Gastrocnemius medialis (tissue), 4 donors: ENCODE measurements at regions not wholly inside any gene's neighbourhood (a gene's known extent, or its start where the extent isn't known, plus 50 kb on each side); places are given as distances from the start of the nearest gene placed in this dataset.
"Not testable (repeated sequence)": the region's sequence is repeated elsewhere in the genome, so short reads cannot be mapped to it uniquely, and the experiment has no call there.

ENCODE experiments used
- POLR2A ChIP-seq, 2 donors: fragments of 450-650 bp; IDR thresholded peaks; one replicate each; pipeline ENCODE4 v1.6.1; 2017; ENCODE audit warnings: antibody characterized with exemption in 2 of 2, mild to moderate bottlenecking in 2 of 2, moderate library complexity in 2 of 2
- TF ChIP-seq, protein P1 (sequence below), 5 experiments: fragments of 450-650 bp in 3 of 5; fragments of 200-600 bp in 2 of 5; sonication (generic) in 2 of 5; IDR thresholded peaks in 4 of 5; conservative IDR thresholded peaks in 1 of 5; 1 replicate in 4 of 5; 2 replicates in 1 of 5; pipeline ENCODE4 v1.5.1; 2016 to 2019; ENCODE audit warnings: antibody characterized with exemption in 5 of 5, mild to moderate bottlenecking in 3 of 5, moderate library complexity in 3 of 5

DNA sequence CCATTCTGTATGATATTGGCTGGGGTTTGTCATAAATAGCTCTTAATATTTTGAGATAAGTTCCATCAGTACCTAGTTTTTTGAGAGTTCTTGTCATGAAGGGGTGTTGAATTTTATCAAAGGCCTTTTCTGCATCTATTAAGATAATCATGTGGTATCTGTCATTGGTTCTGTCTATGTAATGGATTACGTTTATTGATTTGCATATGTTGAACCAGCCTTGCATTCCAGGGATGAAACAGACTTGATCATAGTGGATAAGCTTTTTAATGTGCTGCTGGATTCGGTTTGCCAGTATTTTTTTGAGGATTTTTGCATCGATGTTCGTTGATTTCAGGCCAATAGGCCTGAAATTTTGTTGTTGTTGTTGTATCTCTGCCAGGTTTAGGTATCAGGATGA, 469.4 kb upstream of the SPRY2 start:
- TF ChIP-seq, protein P1, sequence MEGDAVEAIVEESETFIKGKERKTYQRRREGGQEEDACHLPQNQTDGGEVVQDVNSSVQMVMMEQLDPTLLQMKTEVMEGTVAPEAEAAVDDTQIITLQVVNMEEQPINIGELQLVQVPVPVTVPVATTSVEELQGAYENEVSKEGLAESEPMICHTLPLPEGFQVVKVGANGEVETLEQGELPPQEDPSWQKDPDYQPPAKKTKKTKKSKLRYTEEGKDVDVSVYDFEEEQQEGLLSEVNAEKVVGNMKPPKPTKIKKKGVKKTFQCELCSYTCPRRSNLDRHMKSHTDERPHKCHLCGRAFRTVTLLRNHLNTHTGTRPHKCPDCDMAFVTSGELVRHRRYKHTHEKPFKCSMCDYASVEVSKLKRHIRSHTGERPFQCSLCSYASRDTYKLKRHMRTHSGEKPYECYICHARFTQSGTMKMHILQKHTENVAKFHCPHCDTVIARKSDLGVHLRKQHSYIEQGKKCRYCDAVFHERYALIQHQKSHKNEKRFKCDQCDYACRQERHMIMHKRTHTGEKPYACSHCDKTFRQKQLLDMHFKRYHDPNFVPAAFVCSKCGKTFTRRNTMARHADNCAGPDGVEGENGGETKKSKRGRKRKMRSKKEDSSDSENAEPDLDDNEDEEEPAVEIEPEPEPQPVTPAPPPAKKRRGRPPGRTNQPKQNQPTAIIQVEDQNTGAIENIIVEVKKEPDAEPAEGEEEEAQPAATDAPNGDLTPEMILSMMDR (IDR thresholded peaks at IDR 0.05 in 4 of 5, conservative IDR thresholded peaks at IDR 0.05 in 1 of 5): not testable (repeated sequence)
- TF ChIP-seq POLR2A (IDR thresholded peaks at IDR 0.05): not testable (repeated sequence)
